GM21619 (cell line): ENCODE measurements at regions not wholly inside any gene's neighbourhood (a gene's known extent, or its start where the extent isn't known, plus 50 kb on each side); places are given as distances from the start of the nearest gene placed in this dataset.
"Not testable (repeated sequence)": the region's sequence is repeated elsewhere in the genome, so short reads cannot be mapped to it uniquely, and the experiment has no call there.

Source experiments
- ATAC-seq: cut with Tn5 transposase; IDR thresholded peaks from one replicate; pipeline ENCODE4 v1.9.1; 2021; ENCODE audit not compliant: unreplicated experiment

DNA sequence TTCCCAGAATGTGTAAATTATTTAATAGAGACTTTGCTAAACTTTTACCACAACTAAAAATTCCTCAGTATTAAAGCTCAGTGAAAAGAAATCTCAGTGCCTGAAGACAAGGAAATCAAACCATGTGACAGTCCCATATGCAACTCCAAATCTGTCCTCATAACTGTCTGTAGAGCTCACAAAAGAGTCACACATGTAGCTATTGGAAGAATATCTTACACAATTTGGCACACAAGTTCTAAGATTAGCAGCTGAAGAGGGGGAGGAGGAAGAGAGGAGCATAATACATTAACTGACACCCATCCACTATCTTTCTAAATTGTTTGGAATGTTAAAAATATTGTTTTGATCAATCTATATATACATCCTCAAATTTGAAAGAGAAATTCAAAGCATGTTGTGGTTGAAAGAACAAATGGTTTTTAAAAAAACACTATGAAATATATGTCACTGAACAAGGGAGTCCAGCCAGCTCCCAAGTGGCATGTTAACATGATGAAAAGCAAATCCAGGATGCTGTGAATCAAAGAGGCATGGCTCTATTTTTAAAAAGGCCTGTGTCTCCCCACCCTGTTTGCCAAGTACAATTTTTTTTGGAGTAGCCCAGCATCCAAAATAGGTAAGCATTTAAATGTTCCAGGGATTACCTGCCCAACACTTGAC, 126.3 kb upstream of the NANOGP8 start:
- no peak for ATAC-seq

DNA sequence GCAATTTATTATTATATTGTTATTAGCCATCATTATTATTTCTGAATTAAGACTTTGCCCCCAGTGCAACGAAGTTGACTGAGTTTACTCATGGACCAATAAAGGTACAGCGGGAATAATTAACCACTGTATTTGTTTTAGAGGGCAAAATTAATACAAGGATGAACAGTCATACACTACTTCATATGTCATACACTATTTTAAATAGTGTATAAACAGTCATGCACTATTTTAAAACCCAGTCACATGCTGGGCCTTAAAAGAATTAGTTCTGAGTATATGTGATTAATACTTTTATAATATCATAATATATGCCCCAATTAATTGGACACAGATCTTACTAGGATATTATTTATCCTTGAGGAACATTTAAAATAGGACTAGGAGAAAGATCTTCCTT, 125.3 kb upstream of the NANOGP8 start:
- ATAC-seq: no peak

DNA sequence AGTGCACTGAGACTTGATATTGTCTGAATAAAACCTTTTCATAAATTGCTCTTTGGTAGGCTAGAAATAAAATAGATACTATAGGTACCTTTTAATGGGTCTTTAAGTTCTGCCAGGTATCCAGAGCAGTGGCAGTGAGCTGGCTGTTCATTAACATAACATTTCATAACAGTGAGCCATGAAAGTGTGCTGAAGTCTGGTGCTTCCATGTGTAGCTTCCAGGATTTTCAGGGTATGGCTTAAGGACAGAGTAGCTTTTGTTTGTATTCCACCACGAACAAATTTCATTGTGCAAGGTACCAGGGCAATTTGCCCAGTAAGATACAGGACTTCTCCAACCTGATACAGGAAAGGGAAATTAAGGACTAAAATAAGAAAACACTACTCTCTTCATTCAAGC, 124.7 kb upstream of the NANOGP8 start:
- no peak for ATAC-seq

DNA sequence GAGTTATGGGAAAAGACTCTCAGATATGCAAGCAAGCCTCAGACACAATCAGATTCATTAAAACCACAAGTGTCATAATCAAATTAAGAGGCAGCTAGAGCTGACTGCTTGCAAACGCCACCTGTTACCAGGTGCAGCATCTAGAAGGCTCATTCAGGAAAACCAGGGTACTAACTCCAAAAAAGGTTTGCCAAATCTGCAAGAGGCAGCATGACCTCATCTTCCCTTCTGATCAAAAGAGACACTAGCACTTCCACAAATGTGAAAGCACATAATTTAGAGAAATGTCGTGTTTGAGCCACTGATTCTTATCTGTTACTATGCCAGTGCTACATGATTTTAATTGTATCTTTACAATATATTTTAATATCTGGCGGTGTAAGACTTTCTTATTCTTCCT, 123.3 kb upstream of the NANOGP8 start:
- no peak for ATAC-seq

DNA sequence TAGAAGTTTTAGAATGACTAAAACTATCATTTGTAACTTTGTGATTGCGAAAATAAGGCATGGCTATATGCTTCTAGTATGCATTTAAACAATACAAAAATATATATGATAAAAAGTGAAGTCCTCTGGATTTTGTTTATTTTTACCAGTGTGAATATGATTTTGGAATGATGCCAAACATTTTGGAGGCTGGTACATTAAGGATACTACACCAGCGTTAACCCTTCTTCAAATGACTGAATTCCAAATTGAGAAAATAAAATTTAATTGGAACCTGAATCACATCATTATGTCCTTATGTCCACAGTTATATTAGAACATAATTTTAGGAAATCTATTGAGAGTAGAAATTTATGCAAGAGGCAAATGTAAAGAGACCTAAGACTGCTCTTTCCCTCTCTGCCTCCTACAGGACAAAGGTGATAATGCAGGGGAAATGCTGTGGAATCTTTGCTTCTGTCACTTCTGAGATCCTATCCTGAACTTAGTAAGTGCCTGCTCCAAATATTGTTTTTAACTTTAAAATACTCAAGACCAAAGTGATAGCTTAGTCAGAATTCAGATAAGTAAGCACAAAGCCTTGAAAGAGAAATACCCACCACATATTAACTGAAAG, 121.1 kb upstream of the NANOGP8 start:
- ATAC-seq: no peak

DNA sequence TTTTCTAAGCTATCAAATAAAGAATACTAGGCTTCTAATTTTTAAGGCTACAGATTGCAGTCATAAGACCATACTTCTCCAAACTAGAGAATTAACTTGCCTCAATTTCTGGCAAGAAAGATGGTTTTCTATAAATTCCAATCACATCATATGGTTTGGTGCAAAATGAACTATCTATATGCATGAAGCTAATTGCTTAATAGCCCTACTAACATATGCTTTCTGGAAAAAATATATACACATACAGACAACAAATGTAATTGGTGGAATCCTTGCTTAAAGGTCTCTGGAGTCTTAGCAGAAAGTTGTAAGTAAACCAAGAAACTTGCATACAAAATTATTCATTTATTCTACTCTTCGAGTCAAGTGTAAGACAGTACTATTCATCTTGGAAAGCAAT, 113.1 kb upstream of the NANOGP8 start:
- ATAC-seq: no peak

DNA sequence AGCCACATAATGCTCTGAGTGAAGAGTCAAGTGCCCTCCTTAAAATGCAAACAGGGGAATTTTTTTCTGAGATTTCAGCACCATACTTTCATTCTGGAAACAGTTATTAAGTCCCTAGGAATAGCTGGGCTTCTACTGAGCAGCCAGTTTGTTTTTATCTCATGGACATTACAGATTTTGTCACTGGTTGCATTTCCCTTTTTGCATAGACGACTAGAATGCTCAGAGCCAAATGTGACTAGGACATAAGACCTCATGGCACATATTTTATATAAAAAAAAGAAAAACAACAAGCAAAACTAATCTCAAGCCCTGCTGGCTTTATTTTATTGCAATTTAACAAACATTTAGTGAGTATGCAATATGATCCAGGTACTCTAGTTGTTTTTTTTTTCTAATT, 112.7 kb upstream of the NANOGP8 start:
- ATAC-seq: no peak

DNA sequence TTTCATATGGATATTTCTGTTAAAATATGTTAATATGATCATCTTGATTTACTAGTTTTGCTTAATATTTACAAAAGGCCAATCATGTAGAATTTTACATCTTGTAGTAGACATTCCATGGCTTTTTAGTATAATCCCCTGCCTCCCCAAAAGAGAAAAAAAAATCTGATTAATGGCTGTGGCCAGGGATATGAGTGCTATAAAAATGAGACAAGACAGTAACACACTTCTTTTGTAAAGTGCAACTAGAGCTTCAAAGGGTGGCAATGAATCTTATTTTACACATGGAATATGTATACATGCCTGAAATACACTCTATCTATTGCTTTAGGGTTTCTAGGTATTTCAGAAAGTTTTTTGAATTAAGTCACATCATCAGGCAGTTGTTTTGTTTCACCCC, 112.2 kb upstream of the NANOGP8 start:
- no peak for ATAC-seq

DNA sequence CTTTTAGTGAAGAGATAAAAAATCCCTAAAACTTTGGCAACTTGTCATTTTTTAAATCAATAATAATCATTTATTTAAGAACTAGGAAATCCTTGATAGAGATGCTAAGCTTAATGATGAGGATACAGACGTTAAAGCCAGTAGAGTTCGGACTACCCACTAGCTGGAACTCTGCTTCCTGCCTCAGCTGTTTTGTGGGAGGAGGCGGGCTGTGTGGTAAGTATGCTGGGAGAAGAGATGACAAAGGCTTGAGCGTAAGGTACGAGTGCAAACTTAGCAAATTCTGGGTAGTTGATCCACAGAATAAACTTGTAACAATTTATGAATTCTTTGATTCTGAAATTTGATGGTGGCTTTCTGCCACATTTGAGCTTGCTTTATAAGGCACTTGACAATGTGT, 111.2 kb upstream of the NANOGP8 start:
- no peak for ATAC-seq

DNA sequence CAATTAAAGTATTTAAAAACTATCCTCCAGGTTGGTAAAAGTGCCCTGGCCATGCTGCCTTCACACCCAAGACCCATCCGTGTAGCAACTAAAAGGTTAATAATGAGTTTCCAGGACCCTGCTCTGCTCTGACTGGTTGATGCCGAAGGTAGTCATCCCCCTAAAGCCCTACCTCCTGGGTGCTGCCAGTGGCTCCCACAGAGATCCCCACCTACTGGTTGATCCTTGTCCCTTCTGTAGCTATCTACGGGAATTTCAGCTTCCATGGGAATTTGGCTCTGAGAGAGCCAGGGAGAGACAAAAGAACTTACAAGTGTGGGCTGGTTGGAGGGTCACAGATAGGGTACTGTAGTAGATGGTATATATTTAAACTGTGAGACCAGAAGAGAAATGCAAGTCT, 110.6 kb upstream of the NANOGP8 start:
- ATAC-seq: no peak

DNA sequence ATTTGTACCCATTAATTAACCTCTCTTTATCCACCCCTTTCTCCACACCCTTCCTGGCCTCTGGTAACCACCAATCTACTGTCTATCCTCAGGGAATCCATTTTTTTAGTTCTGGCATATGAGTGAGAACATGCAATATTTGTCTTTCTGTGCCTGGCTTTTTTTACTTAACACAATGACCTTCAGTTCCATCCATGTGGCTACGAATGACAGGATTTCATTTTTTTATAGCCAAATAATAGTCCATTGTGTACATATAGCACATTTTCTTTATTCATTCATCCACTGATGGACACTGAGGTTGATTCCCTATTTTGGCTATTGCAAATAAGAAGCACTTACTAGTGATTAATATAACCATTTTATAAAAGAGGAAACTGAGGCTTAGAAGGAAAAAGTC, 109.9 kb upstream of the NANOGP8 start:
- ATAC-seq: no peak

DNA sequence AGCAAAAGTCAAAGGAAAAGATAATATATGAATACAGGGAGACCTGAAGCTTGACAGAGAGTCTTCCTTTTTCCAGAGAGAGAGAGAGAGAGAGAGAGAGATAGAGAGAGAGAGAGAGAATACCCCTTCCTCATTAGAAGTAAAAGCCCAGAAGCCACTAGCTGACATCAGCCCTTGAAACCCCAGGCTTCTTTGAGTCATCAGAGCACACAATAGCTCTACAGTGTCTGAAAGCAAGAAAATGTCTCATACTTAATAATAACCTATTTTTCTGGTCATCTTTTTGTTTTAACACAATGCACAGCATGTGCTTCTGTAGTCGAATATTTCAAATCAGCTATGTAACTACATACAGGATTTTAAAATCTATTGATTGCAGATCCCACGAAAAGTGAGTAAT, 109.2 kb upstream of the NANOGP8 start:
- ATAC-seq: no peak

DNA sequence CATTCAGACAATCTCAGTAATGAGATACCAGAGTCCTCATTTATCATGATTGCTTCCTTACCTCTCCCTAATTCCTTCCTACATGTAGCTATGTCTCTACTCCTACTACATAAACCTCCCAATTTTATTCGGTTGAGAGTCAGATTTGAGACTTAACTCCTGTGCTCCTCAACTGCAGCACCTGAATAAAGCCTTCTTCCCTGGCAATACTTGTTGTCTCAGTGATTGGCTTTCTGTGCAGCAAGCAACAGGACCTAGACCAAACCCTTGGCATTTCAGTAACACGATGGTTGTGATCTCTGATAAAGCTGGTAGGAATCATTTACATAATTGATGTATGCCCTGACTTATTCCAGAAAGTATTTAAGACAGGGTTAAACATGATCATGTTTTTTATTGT, 106.7 kb upstream of the NANOGP8 start:
- no peak for ATAC-seq

DNA sequence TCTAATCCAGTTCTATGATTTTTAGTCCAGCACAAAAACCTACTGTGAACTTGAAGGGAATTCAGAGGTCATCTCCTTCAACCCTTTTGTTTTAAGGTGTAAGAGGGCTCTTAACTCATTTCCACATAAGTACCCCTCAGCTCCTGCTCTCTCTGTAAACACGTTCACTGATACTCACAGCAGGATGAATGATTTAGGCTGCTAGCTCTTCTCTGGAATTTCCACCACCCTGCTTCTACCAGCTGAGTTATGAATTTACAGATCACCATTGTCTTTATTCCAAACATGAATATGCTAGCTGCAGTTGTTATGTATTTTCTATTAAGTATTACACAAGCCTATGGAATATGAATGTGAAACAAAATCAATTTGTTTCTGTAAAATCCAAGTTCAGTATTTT, 101.3 kb upstream of the NANOGP8 start:
- no peak for ATAC-seq

DNA sequence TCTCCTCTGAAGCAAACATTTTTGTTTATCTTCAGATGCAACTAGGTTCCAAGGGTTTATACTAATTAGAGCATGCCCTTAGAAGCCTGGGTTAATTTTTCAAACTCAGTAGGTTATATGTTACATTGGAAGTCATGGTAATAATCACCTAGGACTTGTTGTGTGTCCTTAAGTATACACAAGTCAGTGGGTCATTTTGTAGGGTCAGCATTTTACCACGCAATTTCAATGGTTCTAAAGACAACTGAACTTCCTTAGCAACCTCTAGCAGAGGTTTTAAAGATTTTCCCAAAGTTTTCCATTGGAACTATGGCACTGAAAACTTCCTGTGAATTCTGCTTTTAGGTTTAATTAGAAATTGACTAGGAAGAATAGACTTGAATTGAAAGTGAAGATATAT, 99.6 kb upstream of the NANOGP8 start:
- no peak for ATAC-seq

DNA sequence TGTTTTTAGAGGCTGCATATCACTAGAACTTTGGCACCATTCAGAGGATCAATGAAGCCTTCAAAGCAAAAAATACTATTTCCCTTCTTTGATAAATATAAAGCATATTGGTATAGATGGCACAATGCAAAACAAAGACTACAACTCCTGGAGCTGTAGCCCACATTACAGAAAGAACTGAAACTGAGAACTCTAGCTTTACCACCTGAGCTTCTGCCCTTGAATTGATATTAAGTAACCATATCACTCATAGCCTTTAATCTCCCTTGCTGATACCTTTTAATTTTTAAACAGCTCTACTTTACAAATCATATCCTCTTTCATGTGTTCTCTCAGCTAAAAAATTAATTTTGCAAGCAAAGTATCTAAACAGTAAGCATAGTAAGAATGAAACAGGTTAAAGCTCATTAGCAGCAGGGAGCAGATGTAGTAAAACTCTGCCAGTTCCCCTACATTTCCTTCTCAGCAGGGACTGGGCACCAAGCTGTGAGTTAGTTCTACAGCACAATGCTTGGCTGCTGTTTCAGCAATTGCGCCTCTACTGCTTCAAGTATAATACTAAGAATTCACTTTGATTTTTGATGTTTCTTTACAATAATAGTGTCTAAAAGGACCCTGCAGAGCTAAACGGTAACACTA, 97.9 kb upstream of the NANOGP8 start:
- ATAC-seq: peak; percentile 82

DNA sequence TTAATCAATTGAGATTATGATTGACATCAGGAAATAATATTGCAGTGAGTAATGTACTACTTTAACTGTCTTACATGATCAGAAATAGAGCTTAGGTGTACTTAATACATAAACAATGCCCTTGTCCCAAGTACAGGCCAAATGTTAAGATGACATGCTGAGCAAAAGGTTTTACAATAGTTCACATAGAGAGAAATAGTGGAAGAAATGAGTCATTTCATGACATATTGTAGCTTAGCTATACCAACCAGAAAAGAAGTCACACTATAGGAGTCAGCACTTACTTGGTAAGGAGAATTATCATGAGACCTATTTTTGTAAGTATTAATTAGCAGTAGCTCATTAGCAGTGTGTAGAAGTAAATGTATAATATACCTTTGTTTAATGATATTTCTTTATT, 96.4 kb upstream of the NANOGP8 start:
- ATAC-seq: no peak

DNA sequence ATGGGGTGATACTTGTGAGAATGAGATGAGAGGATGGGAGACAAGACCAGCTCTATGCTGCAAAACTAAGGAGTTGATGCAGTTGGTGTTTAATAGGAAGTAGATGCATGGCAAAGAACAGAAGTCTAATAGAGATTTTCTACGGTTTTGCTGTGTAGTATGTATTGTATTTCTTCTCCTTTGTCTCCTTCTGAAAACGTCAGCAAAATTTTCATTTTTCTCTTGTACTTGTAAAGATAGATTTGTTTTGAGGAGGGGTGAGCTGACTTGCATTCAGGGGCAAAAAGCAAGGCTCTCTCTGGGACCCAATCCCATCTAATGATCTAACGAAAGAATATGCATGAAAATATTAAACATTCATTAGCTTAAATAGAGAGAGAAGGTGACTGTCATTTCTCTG, 94.6 kb upstream of the NANOGP8 start:
- ATAC-seq: no peak

DNA sequence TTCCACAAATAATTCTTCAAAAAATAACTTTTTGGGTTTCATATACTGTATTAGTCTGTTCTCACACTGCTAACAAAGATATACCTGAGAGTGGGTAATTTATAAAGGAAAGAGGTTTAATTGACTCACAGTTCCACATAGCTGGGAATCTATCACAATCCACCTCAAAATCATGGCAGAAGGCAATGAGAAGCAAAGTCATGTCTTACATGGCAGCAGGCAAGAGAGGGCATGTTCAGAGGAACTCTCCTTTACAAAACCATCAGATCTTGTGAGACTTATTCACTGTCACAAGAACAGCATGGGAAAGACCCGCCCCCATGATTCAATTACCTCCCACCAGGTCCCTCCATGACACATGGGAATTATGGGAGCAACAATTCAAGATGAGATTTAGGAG, 93.1 kb upstream of the NANOGP8 start:
- not testable (repeated sequence) for ATAC-seq

DNA sequence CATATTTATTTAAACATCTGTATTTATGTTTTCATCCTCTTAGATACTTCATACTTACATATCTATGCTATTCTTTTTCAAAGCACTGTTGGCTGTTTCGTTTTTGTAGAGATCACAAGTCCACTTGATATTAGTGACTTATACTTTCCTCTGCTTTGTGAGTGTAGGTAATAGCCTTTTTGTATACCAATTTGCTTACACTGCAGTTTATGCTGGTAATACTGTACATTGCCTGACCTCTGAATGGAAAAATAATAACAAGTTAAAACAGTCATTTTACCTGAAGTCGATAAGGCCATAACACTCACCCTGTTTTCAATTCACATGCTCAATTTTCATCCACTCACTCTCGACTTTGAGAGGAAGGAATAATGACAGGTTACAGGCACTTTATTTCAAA, 89.9 kb upstream of the NANOGP8 start:
- ATAC-seq: no peak

DNA sequence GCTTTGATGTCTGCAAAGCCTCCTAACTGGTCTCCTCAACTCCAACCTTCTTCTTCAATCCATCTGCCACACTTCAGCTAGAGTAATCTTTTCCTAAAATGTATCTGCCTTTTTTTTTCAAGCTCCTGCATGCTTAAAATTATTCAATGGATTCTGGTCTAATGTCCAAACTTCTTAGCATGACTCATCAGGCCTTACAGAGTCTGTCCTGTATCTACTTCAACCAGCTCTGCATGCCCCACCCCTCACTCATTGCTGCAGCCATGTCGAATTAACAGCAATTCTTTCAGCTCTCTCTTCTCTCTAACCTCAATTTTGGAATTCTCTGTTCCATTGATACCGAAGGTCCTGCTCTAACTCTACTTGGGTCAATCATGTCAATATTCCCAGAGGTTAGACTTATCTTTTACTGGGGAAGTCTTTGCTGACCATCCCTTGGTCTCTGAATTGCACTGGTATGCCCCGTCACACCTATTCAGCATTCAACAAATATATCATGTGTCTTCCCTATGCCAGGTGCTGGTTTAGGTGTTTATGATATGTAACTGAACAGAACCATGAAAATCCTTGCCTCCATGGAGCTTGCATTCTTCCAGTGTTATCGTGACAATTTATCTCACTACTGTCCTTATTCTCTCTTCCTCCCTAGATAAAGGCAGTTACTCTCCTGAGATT, 88.5 kb upstream of the NANOGP8 start:
- ATAC-seq: no peak

DNA sequence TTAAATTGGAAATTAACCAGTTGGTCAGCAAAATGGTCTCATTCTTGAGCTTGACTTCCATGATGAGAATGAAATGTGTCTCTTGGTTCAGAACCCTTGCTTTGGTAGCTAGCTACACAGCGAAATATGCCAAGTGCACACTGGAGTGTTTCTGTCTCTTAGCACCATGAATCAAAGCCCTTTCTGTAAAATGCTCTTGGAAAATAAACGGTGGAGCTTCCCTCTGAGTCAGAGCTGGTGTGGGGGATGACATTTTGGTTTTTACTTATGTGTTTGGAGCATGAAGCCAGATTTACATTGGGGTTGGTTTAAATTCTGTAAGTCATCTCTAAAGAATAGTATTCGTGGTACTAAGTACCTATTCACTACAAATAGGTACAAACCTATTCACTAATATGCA, 85.1 kb upstream of the NANOGP8 start:
- ATAC-seq: no peak
